ENCODE measurements at regions not wholly inside any gene's neighbourhood (a gene's known extent, or its start where the extent isn't known, plus 50 kb on each side); places are given as distances from the start of the nearest gene placed in this dataset.

DNA sequence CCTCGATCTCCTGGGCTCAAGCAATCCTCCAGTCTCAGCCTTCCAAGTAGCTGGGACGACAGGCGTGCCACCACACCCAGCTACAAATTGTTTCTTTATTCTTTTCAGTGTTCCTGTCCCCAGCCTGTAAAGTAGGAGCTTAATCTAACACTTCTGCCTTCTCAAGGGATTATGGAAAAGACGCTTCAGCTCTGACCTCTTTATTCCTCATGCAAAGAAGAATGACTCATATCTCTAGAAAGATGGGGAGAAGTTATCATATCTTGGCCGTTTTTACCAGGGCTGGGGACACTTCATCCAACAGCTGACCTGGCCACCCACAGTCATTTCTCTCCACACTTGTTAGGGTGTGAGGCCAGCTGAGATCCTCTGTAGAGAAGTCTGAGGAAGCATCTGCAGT lies 172.6 kb downstream of the HAPSTR1 start:
- TF ChIP-seq, protein P1, sequence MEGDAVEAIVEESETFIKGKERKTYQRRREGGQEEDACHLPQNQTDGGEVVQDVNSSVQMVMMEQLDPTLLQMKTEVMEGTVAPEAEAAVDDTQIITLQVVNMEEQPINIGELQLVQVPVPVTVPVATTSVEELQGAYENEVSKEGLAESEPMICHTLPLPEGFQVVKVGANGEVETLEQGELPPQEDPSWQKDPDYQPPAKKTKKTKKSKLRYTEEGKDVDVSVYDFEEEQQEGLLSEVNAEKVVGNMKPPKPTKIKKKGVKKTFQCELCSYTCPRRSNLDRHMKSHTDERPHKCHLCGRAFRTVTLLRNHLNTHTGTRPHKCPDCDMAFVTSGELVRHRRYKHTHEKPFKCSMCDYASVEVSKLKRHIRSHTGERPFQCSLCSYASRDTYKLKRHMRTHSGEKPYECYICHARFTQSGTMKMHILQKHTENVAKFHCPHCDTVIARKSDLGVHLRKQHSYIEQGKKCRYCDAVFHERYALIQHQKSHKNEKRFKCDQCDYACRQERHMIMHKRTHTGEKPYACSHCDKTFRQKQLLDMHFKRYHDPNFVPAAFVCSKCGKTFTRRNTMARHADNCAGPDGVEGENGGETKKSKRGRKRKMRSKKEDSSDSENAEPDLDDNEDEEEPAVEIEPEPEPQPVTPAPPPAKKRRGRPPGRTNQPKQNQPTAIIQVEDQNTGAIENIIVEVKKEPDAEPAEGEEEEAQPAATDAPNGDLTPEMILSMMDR (conservative IDR thresholded peaks at IDR 0.05; ENCODE audit: low read depth, low read length): no peak
- DNase-seq (ENCODE audit: low read depth): no peak
- H3K4me3 ChIP-seq (ENCODE audit: low read depth, low read length): no peak overlapping the region

DNA sequence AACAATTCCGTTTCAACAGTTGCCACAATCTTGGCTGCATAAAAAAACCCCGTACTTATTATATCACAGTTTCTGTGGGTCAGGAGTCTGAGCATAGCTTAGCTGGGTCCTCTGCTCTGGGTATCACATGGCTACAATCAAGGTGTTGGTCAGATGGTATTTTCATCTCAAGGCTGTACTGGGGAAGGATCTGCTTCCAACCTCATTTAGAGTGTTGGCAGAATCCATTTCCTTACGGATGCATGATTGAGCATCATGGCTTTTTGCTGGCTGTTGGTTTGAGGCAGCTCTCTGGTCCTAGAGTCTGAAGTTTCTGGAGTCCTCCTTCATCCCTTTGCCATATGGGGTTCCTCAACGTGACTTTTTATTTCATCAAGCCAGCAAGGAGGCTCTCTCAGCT lies 177.0 kb downstream of the HAPSTR1 start:
- no peak for DNase-seq (ENCODE audit: low read depth)
- TF ChIP-seq, protein P1 (conservative IDR thresholded peaks at IDR 0.05; ENCODE audit: low read depth, low read length): no peak
- H3K4me3 ChIP-seq (ENCODE audit: low read depth, low read length): no peak overlapping the region

DNA sequence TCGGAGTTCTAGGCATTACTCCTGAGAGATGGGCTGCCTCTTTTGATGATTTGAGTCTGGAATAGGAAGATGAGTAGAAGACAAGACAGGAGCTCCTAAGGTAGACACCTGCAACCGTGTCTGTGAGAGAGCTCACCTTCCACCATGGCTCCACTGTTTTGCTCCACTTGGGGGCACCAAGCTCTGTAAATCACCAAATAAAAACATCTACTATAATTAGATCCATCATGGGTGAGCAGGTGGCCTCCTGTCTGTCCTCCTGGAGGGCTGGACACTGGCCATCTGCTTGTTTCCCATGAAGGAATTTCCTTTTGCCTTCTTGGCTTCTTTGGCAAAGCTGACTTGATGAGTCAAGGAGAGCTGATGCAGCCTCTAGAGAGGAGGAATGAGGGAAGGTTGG lies 179.0 kb downstream of the HAPSTR1 start:
- TF ChIP-seq, protein P1 (conservative IDR thresholded peaks at IDR 0.05; ENCODE audit: low read depth, low read length): no peak

DNA sequence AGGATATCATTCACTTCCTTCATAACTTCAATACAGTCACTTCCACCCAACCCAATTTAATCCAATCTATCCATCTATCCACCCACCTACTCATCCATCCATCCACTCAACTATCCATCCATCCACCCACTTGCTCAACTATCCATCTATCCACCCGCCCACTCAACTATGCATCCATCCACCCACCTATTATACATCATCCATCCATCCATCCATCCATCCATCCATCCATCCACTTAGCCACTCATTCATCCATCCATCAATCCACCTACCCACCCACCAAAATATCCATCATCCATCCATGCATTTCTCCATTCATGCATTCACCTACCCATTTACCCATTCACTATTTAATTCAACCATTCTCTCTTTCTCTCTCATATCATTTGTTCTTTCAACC lies 179.5 kb downstream of the HAPSTR1 start:
- H3K4me3 ChIP-seq (ENCODE audit: low read depth, low read length): no peak overlapping the region
- DNase-seq (ENCODE audit: low read depth): no peak
- TF ChIP-seq, protein P1 (conservative IDR thresholded peaks at IDR 0.05; ENCODE audit: low read depth, low read length): no peak

More for the DNA sequence above, 179.0 kb downstream of the HAPSTR1 start:
- no peak for DNase-seq (ENCODE audit: low read depth)
- no peak overlapping the region for H3K4me3 ChIP-seq (ENCODE audit: low read depth, low read length)

DNA sequence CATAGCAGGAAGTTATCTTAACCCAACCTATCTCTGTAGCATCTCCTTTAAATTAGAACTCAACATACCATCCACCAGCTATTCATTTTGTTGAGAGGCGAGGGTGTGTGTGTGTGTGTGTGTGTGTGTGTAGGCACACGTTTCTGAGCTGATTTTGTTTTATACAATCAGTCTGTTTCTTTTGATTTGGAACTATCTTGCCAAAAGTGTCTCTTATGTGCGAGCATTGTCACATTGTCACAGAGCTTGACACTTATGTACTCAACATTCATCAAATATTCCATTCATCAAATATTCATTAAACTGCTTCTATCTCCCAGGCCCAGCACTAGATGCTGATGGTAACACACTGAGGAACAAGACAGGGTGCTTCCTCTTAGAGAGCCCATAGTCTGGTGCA lies 180.4 kb downstream of the HAPSTR1 start:
- TF ChIP-seq, protein P1 (conservative IDR thresholded peaks at IDR 0.05; ENCODE audit: low read depth, low read length): no peak
- no peak overlapping the region for H3K4me3 ChIP-seq (ENCODE audit: low read depth, low read length)
- DNase-seq (ENCODE audit: low read depth): no peak

DNA sequence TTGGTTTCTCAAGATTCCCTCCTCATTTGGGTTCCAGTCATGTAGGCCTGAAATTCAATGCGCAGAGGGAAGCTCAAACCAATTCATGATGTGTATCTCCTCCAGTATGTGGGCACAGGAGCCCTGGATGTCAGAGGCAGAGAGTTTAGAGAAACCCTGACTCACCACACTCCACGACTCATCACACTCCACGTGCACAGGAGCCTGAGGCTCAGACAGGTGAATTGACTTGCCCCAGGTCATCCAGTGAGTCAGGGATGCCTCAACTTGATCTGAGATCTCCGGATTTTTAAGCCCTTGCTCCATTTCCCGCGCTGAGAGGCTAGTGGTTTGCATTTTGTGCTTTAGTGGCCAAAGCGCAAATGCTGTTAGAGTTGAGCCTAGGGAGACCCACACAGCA lies 183.9 kb downstream of the HAPSTR1 start:
- no peak for DNase-seq (ENCODE audit: low read depth)
- no peak overlapping the region for H3K4me3 ChIP-seq (ENCODE audit: low read depth, low read length)
- TF ChIP-seq, protein P1 (conservative IDR thresholded peaks at IDR 0.05; ENCODE audit: low read depth, low read length): no peak

DNA sequence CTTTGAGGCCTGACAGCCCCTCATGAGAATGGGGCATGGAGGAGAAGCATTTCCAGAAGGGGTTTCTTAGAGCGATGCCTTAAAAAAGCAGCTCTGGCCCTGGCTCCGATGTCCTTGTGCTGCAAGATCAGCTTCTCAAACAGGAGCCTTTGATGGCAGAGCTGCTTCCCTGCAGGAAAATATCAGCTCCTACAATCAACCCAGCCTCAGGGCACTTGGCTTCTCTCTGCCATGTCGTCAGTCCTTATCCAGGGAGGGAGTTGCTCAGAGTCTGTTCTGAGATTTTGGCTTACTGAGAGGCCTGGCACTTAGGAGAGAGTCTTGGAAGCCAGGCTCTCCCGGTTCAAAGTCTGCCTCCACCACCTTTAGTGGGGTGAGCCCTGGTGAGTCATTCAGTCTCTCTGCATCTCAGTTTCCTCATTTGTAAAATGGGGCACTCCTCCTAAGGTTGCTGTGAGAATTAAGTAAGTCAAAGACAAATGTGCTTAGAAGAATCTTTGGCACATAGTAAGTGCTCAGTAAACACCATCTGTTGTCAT lies 184.4 kb downstream of the HAPSTR1 start:
- no peak for DNase-seq (ENCODE audit: low read depth)
- TF ChIP-seq, protein P1 (conservative IDR thresholded peaks at IDR 0.05; ENCODE audit: low read depth, low read length): no peak
- H3K4me3 ChIP-seq (ENCODE audit: low read depth, low read length): no peak overlapping the region

All from choroid plexus epithelial cell (primary cell).